Epithelial cell of esophagus (primary cell): ENCODE measurements at regions not wholly inside any gene's neighbourhood (a gene's known extent, or its start where the extent isn't known, plus 50 kb on each side); places are given as distances from the start of the nearest gene placed in this dataset.

Experiments
- DNase-seq: peaks from one replicate; pipeline ENCODE4 v3.0.0; 2010; ENCODE audit warnings: low read depth
- H3K4me3 ChIP-seq: 2 replicates; pipeline ENCODE4 v1.5.1; 2011; ENCODE audit warnings: mild to moderate bottlenecking, low read length, control low read depth
- CTCF ChIP-seq: IDR thresholded peaks from 2 replicates; pipeline ENCODE4 v1.5.1; 2011; ENCODE audit warnings: low read depth, mild to moderate bottlenecking, low read length, control low read depth, inconsistent platforms; ENCODE audit not compliant: insufficient read depth; ENCODE audit errors: missing control alignments

GRCh38 chr16:64425381-64425780 lies 696.5 kb downstream of the CDH11 start:
- no peak for DNase-seq
- TF ChIP-seq CTCF: no peak
- no peak overlapping the region for H3K4me3 ChIP-seq

GRCh38 chr16:64422259-64422658 lies 699.6 kb downstream of the CDH11 start:
- no peak for TF ChIP-seq CTCF
- no peak for DNase-seq
- H3K4me3 ChIP-seq: no peak overlapping the region

- DNase-seq: no peak
- TF ChIP-seq CTCF: no peak
- no peak overlapping the region for H3K4me3 ChIP-seq
These were observed 700.3 kb downstream of the CDH11 start for GRCh38 chr16:64421515-64421914.

GRCh38 chr16:64419832-64420231 lies 702.0 kb downstream of the CDH11 start:
- no peak for DNase-seq
- H3K4me3 ChIP-seq: no peak overlapping the region
- TF ChIP-seq CTCF: no peak

GRCh38 chr16:64417711-64418227 lies 704.1 kb downstream of the CDH11 start:
- no peak for TF ChIP-seq CTCF
- DNase-seq: no peak
- H3K4me3 ChIP-seq: no peak overlapping the region

- no peak for TF ChIP-seq CTCF
- peak; percentile 9 for DNase-seq
- H3K4me3 ChIP-seq: peak overlapping the region; percentile 30
These were observed 705.5 kb downstream of the CDH11 start for GRCh38 chr16:64416216-64417005.
